Prostate gland (tissue), 2 donors: ENCODE measurements at regions not wholly inside any gene's neighbourhood (a gene's known extent, or its start where the extent isn't known, plus 50 kb on each side); places are given as distances from the start of the nearest gene placed in this dataset.

ENCODE experiments used
- POLR2A ChIP-seq: fragments of 450-650 bp; IDR thresholded peaks from one replicate; pipeline ENCODE4 v1.6.1; 2016; ENCODE audit warnings: antibody characterized with exemption, mild to moderate bottlenecking
- TF ChIP-seq, protein P1 (sequence below), 4 experiments: fragments of 200-600 bp in 2 of 4; fragments of 450-650 bp in 2 of 4; sonication (generic) in 2 of 4; IDR thresholded peaks; 1 replicate in 3 of 4; 2 replicates in 1 of 4; pipeline ENCODE4 v1.5.1; 2016 to 2019; ENCODE audit warnings: antibody characterized with exemption in 4 of 4, mild to moderate bottlenecking in 2 of 4, moderate library complexity in 2 of 4

GRCh38 chr9:86828631-86829030, 118.7 kb downstream of the GAS1 start:
- no peak for TF ChIP-seq POLR2A
- TF ChIP-seq, protein P1, sequence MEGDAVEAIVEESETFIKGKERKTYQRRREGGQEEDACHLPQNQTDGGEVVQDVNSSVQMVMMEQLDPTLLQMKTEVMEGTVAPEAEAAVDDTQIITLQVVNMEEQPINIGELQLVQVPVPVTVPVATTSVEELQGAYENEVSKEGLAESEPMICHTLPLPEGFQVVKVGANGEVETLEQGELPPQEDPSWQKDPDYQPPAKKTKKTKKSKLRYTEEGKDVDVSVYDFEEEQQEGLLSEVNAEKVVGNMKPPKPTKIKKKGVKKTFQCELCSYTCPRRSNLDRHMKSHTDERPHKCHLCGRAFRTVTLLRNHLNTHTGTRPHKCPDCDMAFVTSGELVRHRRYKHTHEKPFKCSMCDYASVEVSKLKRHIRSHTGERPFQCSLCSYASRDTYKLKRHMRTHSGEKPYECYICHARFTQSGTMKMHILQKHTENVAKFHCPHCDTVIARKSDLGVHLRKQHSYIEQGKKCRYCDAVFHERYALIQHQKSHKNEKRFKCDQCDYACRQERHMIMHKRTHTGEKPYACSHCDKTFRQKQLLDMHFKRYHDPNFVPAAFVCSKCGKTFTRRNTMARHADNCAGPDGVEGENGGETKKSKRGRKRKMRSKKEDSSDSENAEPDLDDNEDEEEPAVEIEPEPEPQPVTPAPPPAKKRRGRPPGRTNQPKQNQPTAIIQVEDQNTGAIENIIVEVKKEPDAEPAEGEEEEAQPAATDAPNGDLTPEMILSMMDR (IDR thresholded peaks at IDR 0.05), result no peak
